ENCODE measurements at regions not wholly inside any gene's neighbourhood (a gene's known extent, or its start where the extent isn't known, plus 50 kb on each side); places are given as distances from the start of the nearest gene placed in this dataset.

DNA sequence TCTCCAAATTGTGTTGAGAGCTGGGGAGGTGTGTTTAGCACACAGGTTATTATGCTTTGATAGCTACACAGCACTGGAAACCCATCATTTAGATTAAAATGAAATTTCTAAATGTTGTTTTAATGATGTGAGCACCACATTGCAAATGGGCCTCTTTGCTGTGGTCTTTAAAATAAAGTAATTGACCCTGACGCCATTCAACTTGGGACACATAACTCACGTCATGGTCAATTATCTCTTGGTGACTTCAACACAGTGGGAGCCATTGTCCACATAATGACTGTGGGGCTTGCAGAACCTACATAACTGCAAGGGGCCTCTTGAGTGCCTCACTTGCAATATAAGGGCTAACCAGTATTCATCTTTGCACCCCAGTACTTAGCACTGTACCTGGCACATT lies 280.4 kb downstream of the HLX start:
- no peak for DNase-seq (ENCODE audit: low read depth in 2 of 2)

- DNase-seq (ENCODE audit: low read depth in 2 of 2), result no peak
Observed at GRCh38 chr1:221161571-221162041, 282.4 kb downstream of the HLX start.

DNA sequence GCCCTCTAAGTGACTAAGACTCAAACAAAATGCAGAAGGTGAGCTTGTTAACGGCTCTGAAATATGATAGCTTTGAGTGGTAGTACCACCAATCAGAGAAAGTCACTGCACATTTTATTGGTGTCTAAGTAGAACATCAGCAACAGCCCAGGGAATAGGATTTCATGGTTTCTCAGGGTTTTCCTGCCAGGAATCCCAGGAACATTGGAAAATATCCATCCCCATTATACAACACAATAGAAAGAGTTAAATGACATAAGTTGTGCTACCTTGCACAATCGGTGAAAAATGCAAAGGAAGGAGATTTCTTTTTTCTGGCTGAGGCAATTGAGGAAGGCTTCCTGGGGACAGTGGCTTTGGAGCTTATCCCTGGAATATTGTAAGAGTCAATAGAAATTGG lies 283.1 kb downstream of the HLX start:
- no peak for DNase-seq (ENCODE audit: low read depth in 2 of 2)

DNA sequence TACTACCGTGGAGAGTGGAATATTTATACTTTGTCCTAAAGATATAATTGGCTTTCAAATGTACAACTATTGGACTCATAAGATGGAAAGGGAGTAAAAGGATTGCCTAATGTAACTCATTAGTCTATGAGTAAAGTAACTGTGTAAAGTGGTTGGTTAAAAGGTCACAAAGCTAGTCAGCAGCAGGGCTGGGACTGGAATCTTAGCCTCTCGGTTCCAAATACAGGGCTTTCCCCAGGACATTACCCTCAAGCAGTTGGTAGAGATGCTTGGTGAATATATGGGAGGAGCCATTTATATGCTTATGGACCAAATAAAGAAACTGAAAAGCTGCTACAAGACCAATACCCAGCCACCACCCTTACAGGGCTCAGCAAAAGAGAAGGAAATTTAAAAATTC lies 283.7 kb downstream of the HLX start:
- no peak for DNase-seq (ENCODE audit: low read depth in 2 of 2)

DNA sequence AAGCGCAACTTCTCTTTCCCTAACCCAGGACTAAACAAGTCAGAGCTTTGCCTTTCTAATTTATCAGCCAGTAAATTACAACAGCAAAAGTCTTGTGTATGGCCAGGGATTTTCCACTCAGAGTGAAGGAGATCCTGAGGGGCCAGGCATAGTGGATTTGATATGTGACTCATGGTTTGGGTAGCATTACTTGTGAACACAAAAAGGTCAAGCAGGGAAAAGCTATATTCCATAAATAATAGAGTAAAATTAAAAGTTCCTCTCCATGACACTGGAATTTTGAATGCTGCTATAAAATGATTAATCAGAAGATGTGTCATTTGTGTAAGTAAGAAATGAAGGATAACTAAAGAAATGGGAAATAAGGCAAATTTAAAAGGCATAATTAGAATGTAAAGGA lies 284.8 kb downstream of the HLX start:
- DNase-seq (ENCODE audit: low read depth in 2 of 2), result no peak

- no peak for DNase-seq (ENCODE audit: low read depth in 2 of 2)
Observed at GRCh38 chr1:221164951-221165838, 286.0 kb downstream of the HLX start.

- DNase-seq (ENCODE audit: low read depth in 2 of 2), result no peak
Observed at GRCh38 chr1:221165839-221166500, 286.7 kb downstream of the HLX start.

DNA sequence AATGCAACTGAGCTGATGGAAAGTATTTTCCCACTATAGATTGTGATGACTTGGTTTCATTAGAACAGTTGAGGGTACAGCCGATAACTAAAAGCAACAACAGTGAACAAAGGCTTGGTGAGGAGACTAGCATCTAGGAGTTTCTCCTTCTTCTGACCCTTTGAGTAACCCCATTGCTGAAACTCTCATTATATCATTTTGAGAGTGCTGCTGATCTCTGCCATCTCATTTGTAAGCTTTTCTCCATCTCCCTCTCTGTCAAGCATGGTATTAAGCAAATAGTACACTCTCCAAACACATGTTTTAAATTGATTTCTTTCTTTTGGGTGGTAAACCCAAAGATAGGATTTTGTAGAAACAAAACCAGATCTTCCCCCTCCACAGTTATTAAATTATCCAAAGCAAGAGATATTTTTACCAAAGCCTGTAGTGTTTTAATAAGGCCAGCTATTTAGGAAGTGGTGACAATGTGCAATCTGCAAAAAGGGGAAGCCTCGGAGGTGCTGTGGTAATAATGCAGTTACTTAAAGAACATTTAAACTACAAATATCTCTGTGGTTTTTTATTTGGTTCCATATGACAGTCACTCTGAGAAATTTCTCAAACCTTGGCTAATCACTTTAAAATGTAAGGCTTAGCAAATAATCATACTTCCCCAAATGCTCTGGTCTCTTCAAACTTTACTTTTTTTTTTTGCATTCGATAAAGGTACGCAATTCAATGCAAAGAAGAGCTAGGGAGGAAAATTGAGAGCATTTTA lies 287.5 kb downstream of the HLX start:
- no peak for DNase-seq (ENCODE audit: low read depth in 2 of 2)

DNA sequence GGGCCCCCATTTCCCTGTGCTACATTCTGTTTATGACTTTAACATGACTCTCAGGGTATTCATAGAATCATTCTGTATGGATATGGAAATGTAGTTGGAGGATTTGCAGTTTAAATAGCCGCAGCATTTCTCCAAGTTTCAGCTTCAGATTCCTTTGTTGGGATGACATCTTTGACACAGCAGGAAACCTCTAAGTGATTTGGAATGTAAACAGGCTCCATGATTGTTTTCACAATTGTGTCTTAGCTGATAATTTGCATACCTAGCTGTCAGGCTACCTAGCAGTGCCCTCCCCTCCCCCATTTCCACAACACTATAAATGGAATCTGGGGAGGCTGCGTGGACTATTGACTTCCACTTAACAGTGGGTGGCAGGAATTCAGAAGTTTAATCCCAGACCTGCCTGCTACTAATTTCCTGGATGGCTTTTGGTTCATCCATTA lies 290.2 kb downstream of the HLX start:
- no peak for DNase-seq (ENCODE audit: low read depth in 2 of 2)

GRCh38 chr1:221170171-221170570 lies 290.9 kb downstream of the HLX start:
- no peak for DNase-seq (ENCODE audit: low read depth in 2 of 2)

DNA sequence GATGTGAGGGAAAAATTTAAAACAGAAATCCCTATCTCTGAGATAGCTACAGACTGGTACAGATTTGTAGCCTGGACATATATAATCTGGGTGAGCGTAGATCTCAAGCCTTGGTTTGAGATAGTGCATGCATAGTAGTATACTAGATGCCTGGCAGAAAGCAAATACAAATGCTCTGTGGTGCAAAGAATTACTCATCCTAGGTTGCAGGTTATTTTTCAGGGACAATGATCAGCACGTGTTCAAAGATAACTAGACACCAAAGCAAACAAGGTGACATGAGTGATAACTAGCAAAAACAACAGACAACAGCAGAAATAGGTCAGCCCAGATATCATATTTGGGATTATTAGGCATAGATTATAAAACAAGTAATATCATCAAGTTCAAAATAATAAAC lies 292.5 kb downstream of the HLX start:
- DNase-seq (ENCODE audit: low read depth in 2 of 2), result no peak

DNA sequence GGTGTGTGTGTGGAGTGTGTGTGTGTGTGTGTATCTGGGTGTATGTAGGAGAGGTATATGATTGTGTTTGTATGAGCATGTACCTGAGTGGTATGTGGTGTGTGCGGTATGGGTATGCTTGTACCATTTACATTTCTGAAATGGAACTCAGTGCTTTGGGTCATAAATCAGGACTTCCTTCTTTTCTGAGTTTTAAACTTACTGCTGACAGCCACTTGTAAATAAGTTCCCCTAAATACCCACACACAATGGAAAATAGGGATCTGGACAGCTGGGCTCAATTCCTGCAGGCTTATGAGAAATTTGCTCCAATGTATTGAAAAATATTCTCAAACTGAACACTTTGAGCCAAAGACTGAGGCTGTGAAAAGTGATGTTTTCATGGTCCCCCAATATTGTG lies 293.6 kb downstream of the HLX start:
- DNase-seq (ENCODE audit: low read depth in 2 of 2), result no peak

- no peak for DNase-seq (ENCODE audit: low read depth in 2 of 2)
Observed at GRCh38 chr1:221174330-221174993, 295.2 kb downstream of the HLX start.

- DNase-seq (ENCODE audit: low read depth in 2 of 2), result no peak
Observed at GRCh38 chr1:221175249-221175648, 296.0 kb downstream of the HLX start.

DNA sequence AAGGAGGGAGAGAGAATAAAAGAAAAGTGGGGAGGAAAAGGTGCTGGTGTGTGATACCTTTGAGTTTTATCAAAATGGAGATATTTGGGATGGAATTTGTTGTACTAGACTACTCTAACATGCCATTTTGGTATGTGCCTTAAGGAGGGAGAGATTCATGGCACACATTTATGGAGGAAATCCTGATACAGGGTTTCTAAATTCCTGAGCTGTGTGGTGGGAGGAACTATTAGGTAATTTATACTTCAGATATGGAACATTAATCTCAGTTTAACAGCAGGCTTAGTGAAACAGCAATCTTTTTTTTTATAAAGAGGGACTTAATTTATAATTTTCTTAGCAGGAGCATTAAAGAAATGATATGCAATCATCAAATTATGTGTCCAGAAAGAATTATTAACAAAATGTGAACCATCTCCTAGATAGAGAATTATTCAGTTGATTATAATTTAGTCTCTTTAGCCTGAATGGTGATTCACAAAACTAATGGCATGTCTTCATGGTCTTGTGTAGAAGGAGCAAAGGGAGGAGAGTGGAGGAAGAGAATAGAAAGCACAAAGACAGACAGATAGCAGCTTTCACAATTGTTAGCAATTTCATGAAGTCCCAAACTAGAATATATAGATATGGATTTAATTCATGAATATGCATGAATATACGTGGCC lies 301.6 kb downstream of the HLX start:
- no peak for DNase-seq (ENCODE audit: low read depth in 2 of 2)

DNA sequence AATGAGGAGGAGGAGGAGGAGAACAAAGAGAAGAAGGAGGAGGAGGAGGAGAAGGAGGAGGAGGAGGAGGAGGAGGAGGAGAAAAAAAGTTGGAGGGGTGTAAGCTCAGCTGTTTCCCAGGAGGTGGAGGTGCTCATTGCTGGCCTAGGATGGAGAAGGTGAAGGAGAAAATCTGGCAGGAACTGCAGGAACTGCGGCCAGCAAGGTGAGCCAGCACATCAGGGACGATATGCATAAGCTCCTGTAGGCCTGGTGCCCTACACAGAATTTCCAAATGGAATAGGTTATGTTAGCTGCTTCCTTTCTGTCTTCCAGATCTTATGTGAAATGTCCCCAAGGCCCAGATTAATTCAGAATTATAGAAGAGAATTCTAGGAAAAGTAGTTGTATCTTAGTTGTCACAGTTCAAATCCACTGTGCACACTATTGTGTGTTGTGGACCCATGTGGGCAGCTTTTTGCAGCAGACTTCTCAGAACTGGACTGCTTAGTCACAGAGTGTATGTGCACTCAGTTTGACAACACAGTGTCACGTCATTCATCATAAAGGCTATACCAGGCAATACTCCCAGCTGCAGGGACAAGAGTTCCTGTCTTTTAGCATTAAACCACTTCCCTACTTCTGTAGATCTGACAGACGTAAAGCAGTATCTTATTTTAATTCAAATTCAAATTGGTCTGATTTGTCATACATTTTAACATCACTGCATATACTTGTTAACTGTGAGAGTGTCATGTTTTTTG lies 303.7 kb downstream of the HLX start:
- no peak for DNase-seq (ENCODE audit: low read depth in 2 of 2)

DNA sequence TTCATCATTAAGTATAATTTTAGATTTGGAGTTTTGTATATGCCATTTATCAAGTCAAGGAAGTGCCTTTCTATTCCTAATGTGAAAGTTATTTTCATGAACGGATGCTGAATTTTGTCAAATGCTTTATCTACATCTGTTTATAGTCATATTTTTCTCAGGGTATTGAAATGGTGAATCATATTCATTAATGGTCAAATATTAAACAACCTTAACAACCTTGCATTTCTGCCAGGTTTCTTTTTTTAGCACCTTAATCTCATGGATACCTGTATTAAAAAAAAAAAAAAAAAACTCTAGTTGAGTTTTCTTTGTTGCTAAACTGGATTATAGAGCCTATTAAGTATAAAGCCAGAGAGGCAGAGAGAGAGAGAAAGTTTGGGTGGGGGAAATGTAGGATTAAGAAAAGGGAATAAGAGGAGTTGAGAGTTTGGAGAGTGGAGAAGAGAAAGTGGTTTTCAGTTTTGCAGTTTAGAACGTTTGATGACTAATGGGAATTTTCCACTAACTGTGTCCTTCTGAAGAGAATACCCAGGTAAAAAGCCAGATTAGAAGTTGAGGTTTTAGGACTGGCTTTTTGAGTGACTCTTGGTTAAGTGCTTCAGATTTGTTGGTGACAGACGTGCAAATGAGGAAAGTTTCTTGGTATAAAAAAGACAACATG lies 305.0 kb downstream of the HLX start:
- DNase-seq (ENCODE audit: low read depth in 2 of 2), result no peak

GRCh38 chr1:221187174-221187573 lies 307.9 kb downstream of the HLX start:
- no peak for DNase-seq (ENCODE audit: low read depth in 2 of 2)

- DNase-seq (ENCODE audit: low read depth in 2 of 2), result no peak
Observed at GRCh38 chr1:221188458-221188857, 309.2 kb downstream of the HLX start.

DNA sequence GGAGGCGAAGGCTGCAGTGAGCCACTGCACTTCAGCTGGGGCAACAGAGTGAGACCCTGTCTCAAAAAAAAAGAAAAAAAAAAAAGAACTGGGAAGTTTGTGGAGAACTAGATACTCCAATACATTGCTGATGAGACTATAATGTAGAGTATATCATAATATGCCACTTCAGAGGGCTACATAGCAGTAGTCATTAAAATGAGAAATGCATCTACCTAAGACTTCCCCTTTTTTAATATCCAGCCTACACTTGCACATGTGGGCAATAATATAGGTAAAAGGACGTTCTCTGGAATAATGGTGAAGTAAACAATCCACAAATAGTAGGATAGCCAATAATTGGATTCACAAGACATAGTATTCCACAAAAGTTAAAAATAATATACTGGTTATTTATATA lies 311.0 kb downstream of the HLX start:
- no peak for DNase-seq (ENCODE audit: low read depth in 2 of 2)
